GM12891 (cell line): ENCODE measurements at regions not wholly inside any gene's neighbourhood (a gene's known extent, or its start where the extent isn't known, plus 50 kb on each side); places are given as distances from the start of the nearest gene placed in this dataset.
"Not testable (repeated sequence)": the region's sequence is repeated elsewhere in the genome, so short reads cannot be mapped to it uniquely, and the experiment has no call there.

Experiments
- DNase-seq: peaks from one replicate; pipeline ENCODE4 v3.0.0; 2011; ENCODE audit warnings: low spot score; ENCODE audit not compliant: insufficient read length
- FAIRE-seq: peaks from 2 replicates; lab custom pipeline; 2011; peaks lifted over from hg19 to GRCh38; lab: Jason Lieb, UNC
- PAX5 ChIP-seq: IDR thresholded peaks from 2 replicates; pipeline ENCODE4 v1.6.1; 2011; ENCODE audit warnings: low read length, moderate library complexity, mild to moderate bottlenecking; ENCODE audit not compliant: insufficient read depth, severe bottlenecking
- POLR2A ChIP-seq: IDR thresholded peaks from 2 replicates; pipeline ENCODE4 v1.6.1; 2011; ENCODE audit warnings: low read depth, low read length, control low read depth
- POLR2AphosphoS5 ChIP-seq: IDR thresholded peaks from 2 replicates; pipeline ENCODE4 v1.6.1; 2011; ENCODE audit warnings: low read depth, low read length, control low read depth
- POU2F2 ChIP-seq: IDR thresholded peaks from 2 replicates; pipeline ENCODE4 v1.6.1; 2011; ENCODE audit warnings: low read depth, mild to moderate bottlenecking, control low read depth, low read length, moderate library complexity
- SPI1 ChIP-seq: IDR thresholded peaks from 2 replicates; pipeline ENCODE4 v1.6.1; 2011; ENCODE audit warnings: low read depth, low read length, control low read depth
- TAF1 ChIP-seq: IDR thresholded peaks from 2 replicates; pipeline ENCODE4 v1.6.1; 2011; ENCODE audit warnings: low read depth, low read length, control low read depth

- TF ChIP-seq POLR2AphosphoS5 (no peak), PAX5 (no peak), POLR2A (no peak), TAF1 (no peak), POU2F2 (no peak), SPI1 (no peak)
Measured at GRCh38 chr10:33031815-33032653, 74.0 kb upstream of the ITGB1 start.

DNA sequence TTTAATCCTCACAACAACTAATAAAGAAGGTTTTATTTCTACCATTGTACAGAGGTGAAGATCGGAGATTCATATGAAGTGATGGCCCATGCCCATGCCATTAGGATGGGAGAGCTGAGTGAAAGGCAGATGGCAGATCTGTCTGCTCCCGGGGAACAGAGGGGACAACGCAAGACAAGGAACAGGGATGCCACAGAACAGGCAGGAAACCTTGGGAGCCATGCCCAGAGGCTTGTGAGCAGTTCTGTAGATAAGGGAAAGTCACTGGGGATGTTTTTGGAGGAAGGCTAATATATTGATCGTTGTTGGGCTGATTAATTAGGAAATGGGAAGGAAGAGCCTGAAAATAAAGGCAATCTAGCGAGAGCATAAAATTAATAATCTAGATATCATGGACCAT, 73.1 kb upstream of the ITGB1 start:
- TF ChIP-seq PAX5 (no peak), POLR2AphosphoS5 (no peak), POU2F2 (no peak), POLR2A (no peak), SPI1 (no peak), TAF1 (no peak)
- DNase-seq (no peak), FAIRE-seq (no peak)

More at GRCh38 chr10:33031815-33032653, 74.0 kb upstream of the ITGB1 start:
- no peak for FAIRE-seq
- DNase-seq = no peak

DNA sequence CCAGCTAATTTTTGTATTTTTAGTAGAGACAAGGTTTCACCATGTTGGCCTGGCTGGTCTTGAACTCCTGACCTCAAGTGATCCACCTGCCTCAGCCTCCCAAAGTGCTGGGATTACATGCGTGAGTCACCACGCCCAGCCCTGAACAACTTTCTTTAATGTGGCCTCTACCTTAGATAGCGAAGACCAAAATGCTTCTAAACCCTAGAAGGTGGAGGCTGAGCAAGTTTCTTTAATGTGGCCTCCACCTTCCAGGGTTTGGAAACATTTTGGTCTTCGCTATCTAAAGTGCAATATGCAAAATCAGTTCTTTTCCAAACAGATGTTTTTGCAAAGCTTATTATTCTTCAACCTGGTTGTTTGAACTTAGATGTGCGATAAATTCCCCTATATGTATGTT, 70.5 kb upstream of the ITGB1 start:
- not testable (repeated sequence) for DNase-seq, FAIRE-seq

DNA sequence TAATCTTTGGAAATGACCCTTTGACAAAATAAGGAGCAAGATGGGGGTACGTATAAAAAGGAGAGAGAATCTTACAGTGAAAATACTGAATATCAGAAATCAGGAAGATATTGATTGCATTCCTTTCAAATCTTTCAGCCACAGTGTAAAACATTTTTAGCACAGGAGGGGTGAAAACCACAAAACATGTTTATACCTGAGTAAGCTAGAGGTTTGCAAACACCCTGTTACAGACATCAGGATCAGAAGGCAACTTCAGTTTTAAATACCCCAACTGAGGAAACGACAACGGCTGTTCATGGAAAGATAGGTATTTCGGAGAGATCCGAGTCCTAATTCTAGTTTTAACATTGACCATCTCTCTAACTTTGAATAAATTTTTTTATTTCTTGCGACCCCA, 69.1 kb upstream of the ITGB1 start:
- FAIRE-seq (no peak), DNase-seq (no peak)
- TF ChIP-seq POLR2AphosphoS5 = no peak
- TF ChIP-seq PAX5 = no peak
- TF ChIP-seq POU2F2 = no peak
- no peak for TF ChIP-seq TAF1
- no peak for TF ChIP-seq SPI1
- no peak for TF ChIP-seq POLR2A

GRCh38 chr10:33026422-33026821, 68.4 kb upstream of the ITGB1 start:
- FAIRE-seq = no peak
- no peak for DNase-seq
- TF ChIP-seq POLR2A (no peak), SPI1 (no peak), TAF1 (no peak), POLR2AphosphoS5 (no peak), POU2F2 (no peak), PAX5 (no peak)

GRCh38 chr10:33025910-33026309, 67.9 kb upstream of the ITGB1 start:
- FAIRE-seq (no peak), DNase-seq (no peak)
- TF ChIP-seq TAF1 (no peak), POU2F2 (no peak), PAX5 (no peak), POLR2AphosphoS5 (no peak), SPI1 (no peak), POLR2A (no peak)

GRCh38 chr10:33025039-33025438, 67.0 kb upstream of the ITGB1 start:
- DNase-seq (no peak), FAIRE-seq (no peak)
- TF ChIP-seq SPI1 = no peak
- no peak for TF ChIP-seq TAF1
- no peak for TF ChIP-seq PAX5
- TF ChIP-seq POU2F2 = no peak
- TF ChIP-seq POLR2AphosphoS5 = no peak
- no peak for TF ChIP-seq POLR2A

DNA sequence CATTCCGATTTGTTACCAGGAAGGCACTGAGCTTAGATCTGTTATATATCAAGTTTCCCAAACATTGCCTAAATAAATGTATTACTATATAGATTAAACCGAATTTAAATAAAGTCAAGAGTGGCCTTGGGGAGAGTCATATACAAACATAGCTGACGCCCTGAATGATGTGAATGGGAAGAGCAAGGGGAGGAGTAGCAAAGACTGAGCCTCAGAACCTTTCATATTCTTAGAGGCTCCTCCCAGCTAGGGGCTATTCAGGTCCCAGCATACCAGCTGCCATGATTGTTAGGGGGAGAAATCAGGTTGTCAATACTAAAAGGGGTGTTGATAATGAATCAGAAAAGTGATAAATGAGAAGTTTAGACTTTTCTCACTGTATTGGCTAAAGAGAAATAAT, 64.7 kb upstream of the ITGB1 start:
- FAIRE-seq (no peak), DNase-seq (no peak)
- TF ChIP-seq POLR2A (no peak), SPI1 (no peak), POU2F2 (no peak), POLR2AphosphoS5 (no peak), PAX5 (no peak), TAF1 (no peak)

- FAIRE-seq (no peak), DNase-seq (no peak)
- TF ChIP-seq POLR2A (no peak), TAF1 (no peak), POU2F2 (no peak), PAX5 (no peak), SPI1 (no peak), POLR2AphosphoS5 (no peak)
Measured at GRCh38 chr10:33022090-33022489, 64.1 kb upstream of the ITGB1 start.

DNA sequence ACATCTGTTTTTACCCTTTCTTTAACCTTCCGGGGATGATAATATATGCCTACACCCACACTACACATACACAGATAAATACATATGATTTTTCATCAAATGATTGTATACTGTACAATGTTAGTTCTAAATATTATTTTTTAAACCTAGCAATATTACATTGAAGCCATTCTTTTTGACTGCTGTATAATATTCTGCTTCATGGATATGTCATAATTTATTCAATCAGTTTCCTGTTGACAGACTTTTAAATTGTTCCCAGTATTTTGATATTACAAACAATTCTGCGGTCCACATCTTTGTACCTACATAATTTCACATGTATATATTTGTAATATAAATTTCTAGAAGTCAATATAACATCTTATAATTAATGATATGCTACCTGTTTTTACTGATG, 59.0 kb upstream of the ITGB1 start:
- DNase-seq = no peak
- FAIRE-seq = no peak
- TF ChIP-seq POLR2AphosphoS5 (no peak), TAF1 (no peak), PAX5 (no peak), SPI1 (no peak), POLR2A (no peak), POU2F2 (no peak)
